ENCODE measurements at regions not wholly inside any gene's neighbourhood (a gene's known extent, or its start where the extent isn't known, plus 50 kb on each side); places are given as distances from the start of the nearest gene placed in this dataset.

DNA sequence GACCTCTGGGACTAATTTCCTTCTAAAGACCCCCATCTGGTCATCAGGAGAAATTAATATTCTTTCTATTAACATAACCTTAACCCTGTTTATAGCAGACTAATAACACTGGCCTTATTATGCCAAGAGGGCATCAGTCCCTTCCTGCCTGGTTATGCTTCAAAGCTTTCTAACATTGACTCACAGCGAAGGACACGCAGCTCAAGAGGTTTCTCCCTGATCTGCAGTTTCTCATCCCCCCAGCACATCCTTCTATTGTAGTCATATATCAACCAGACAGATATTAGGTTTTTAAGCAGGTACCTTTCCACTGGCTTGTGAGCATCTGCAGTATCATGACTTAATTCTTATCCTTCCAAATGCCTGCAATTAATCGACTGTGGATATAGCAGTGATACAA is 100.0 kb upstream of the CXCR4 start (continued):
- TF ChIP-seq YY1 (IDR thresholded peaks at IDR 0.05; ENCODE audit: low read depth, low read length) (no peak), SIX5 (IDR thresholded peaks at IDR 0.05; ENCODE audit: low read depth, low read length, severe bottlenecking) (no peak), MEF2B (IDR thresholded peaks at IDR 0.05; ENCODE audit: partially characterized antibody, poor library complexity, severe bottlenecking) (no peak), MTA3 (IDR thresholded peaks at IDR 0.05; ENCODE audit: borderline replicate concordance, low read length) (no peak), MYB (IDR thresholded peaks at IDR 0.05; ENCODE audit: borderline replicate concordance, low read depth, low read length) (no peak), SMC3 (IDR thresholded peaks at IDR 0.05; ENCODE audit: borderline replicate concordance, low read length) (no peak), ZNF24 (IDR thresholded peaks at IDR 0.05) (no peak), RCOR1 (conservative IDR thresholded peaks at IDR 0.05; ENCODE audit: low read depth, low read length) (no peak), ZSCAN29 (IDR thresholded peaks at IDR 0.05) (no peak), DPF2 (IDR thresholded peaks at IDR 0.05) (peak; percentile 19; the same call in 1 of the 2 replicates), ZBED1 (IDR thresholded peaks at IDR 0.05; ENCODE audit: borderline replicate concordance) (0 out of 2 replicates have a peak, but pooled peaks have one; percentile 22), RFX5 (IDR thresholded peaks at IDR 0.05; ENCODE audit: low read depth, low read length) (no peak), GATAD2B (conservative IDR thresholded peaks at IDR 0.05; ENCODE audit: low read depth) (0 out of 2 replicates have a peak, but pooled peaks have one; percentile 52), ZZZ3 (IDR thresholded peaks at IDR 0.05; ENCODE audit: control insufficient read depth, insufficient read length, low read depth) (no peak), ATF7 (IDR thresholded peaks at IDR 0.05; ENCODE audit: low read depth) (no peak), JUND (IDR thresholded peaks at IDR 0.05; ENCODE audit: low read depth, low read length) (peak; percentile 10; the same call in 1 of the 2 replicates), MTA2 (IDR thresholded peaks at IDR 0.05; ENCODE audit: low read depth) (peak; percentile 56; the same call in 1 of the 2 replicates), HCFC1 (IDR thresholded peaks at IDR 0.05; ENCODE audit: low read length) (no peak), CBX5 (IDR thresholded peaks at IDR 0.05; ENCODE audit: low read depth) (no peak), TCF12 (IDR thresholded peaks at IDR 0.05; ENCODE audit: low read depth, low read length) (no peak), JUNB (IDR thresholded peaks at IDR 0.05) (peak; percentile 70), EP300 (IDR thresholded peaks at IDR 0.05; ENCODE audit: borderline replicate concordance in 1 of 2, control insufficient read depth in 1 of 2, low read depth in 2 of 2, low read length in 2 of 2) (peak in 1 of 2 experiments; percentile 40; a peak in 1 of 4 replicates), EED (IDR thresholded peaks at IDR 0.05; ENCODE audit: low read depth) (peak; percentile 77), LARP7 (IDR thresholded peaks at IDR 0.05) (no peak), NBN (IDR thresholded peaks at IDR 0.05) (no peak), IKZF2 (IDR thresholded peaks at IDR 0.05) (peak; percentile 79), FOS (IDR thresholded peaks at IDR 0.05; ENCODE audit: borderline replicate concordance, extremely low read depth, insufficient read length) (no peak), BHLHE40 (IDR thresholded peaks at IDR 0.05; ENCODE audit: borderline replicate concordance in 1 of 2, low read depth in 2 of 2, low read length in 1 of 2) (no peak)
- TF ChIP-seq, protein P1, sequence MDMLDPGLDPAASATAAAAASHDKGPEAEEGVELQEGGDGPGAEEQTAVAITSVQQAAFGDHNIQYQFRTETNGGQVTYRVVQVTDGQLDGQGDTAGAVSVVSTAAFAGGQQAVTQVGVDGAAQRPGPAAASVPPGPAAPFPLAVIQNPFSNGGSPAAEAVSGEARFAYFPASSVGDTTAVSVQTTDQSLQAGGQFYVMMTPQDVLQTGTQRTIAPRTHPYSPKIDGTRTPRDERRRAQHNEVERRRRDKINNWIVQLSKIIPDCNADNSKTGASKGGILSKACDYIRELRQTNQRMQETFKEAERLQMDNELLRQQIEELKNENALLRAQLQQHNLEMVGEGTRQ (IDR thresholded peaks at IDR 0.05; ENCODE audit: borderline replicate concordance, low read depth, low read length) = no peak
- TF ChIP-seq, protein P2, sequence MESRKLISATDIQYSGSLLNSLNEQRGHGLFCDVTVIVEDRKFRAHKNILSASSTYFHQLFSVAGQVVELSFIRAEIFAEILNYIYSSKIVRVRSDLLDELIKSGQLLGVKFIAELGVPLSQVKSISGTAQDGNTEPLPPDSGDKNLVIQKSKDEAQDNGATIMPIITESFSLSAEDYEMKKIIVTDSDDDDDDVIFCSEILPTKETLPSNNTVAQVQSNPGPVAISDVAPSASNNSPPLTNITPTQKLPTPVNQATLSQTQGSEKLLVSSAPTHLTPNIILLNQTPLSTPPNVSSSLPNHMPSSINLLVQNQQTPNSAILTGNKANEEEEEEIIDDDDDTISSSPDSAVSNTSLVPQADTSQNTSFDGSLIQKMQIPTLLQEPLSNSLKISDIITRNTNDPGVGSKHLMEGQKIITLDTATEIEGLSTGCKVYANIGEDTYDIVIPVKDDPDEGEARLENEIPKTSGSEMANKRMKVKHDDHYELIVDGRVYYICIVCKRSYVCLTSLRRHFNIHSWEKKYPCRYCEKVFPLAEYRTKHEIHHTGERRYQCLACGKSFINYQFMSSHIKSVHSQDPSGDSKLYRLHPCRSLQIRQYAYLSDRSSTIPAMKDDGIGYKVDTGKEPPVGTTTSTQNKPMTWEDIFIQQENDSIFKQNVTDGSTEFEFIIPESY (IDR thresholded peaks at IDR 0.05) = no peak
- TF ChIP-seq, protein P3, sequence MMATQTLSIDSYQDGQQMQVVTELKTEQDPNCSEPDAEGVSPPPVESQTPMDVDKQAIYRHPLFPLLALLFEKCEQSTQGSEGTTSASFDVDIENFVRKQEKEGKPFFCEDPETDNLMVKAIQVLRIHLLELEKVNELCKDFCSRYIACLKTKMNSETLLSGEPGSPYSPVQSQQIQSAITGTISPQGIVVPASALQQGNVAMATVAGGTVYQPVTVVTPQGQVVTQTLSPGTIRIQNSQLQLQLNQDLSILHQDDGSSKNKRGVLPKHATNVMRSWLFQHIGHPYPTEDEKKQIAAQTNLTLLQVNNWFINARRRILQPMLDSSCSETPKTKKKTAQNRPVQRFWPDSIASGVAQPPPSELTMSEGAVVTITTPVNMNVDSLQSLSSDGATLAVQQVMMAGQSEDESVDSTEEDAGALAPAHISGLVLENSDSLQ (IDR thresholded peaks at IDR 0.05) = no peak

Data from GM12878 (cell line).